ENCODE measurements at regions not wholly inside any gene's neighbourhood (a gene's known extent, or its start where the extent isn't known, plus 50 kb on each side); places are given as distances from the start of the nearest gene placed in this dataset.

DNA sequence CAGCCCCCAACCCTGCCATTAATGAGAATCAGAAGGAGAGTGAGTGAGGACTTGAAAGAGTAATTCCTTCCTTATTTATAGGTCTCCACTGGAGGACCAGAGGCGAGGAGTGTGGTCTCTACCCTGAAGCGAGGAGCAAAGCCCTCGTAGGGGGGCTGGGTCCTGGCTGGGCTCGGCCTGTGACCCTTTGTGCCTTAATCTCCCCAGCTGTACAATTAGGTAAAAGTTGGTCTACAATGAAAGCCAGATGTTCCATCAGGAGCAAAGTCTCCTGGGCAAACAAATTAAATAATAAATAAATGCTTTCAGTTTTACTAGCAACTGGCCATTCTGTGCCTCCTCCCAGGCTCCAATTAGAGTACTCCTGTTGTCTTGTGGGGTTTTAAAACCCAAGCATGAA is 523.5 kb upstream of the SALL1 start:
- POLR2A ChIA-PET, result no interaction called here
- no peaks in the 10 kb centered on the region for H3K9me3 ChIP-seq (ENCODE audit: control insufficient read depth, insufficient read depth, low read length)
- CTCF ChIA-PET, result interaction anchor here (0.5 kb wide), 1 partner anchor 87 kb away, joined by 10 read pairs; no protein-coding TSS in a partner anchor

DNA sequence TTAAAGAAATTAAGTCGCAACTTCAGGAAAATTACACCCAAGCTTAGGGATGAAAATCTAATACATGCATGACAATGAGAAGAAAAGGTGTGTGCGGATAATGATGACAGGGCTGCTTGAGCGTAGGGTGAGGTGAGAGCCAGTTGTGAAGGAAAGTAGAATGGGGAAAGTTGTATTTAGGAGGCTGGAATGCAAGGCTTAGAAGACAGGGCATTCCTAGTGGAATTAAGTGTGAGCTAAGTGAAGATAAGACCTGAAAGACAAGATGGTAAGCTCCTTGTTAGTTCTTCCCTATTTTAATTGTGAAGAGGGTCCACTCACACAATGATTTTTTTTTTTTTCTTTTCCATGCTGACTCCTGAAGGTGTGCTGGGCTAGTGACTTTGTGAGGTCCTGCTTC is 519.5 kb upstream of the SALL1 start:
- Histone ChIP-seq H3K27ac (ENCODE audit: low read depth, low read length) (no peak overlapping the region), H3K9me3 (ENCODE audit: control insufficient read depth, insufficient read depth, low read length) (no peaks in the 10 kb centered on the region), H3K27me3 (ENCODE audit: control insufficient read depth, insufficient read depth, low read length) (no peaks in the 10 kb centered on the region), H3K4me3 (ENCODE audit: low read depth, low read length) (no peak overlapping the region)
- DNase-seq (ENCODE audit: low read depth, low spot score), result no peak
- TF ChIP-seq, protein P1, sequence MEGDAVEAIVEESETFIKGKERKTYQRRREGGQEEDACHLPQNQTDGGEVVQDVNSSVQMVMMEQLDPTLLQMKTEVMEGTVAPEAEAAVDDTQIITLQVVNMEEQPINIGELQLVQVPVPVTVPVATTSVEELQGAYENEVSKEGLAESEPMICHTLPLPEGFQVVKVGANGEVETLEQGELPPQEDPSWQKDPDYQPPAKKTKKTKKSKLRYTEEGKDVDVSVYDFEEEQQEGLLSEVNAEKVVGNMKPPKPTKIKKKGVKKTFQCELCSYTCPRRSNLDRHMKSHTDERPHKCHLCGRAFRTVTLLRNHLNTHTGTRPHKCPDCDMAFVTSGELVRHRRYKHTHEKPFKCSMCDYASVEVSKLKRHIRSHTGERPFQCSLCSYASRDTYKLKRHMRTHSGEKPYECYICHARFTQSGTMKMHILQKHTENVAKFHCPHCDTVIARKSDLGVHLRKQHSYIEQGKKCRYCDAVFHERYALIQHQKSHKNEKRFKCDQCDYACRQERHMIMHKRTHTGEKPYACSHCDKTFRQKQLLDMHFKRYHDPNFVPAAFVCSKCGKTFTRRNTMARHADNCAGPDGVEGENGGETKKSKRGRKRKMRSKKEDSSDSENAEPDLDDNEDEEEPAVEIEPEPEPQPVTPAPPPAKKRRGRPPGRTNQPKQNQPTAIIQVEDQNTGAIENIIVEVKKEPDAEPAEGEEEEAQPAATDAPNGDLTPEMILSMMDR (IDR thresholded peaks at IDR 0.05; ENCODE audit: low read depth, low read length), result no peak
- ChIA-PET POLR2A (no interaction called here), CTCF (interaction anchor here (0.6 kb wide), 1 partner anchor 59 kb away, joined by 4 read pairs; no protein-coding TSS in a partner anchor)

More for the DNA sequence above, 523.5 kb upstream of the SALL1 start:
- Histone ChIP-seq H3K27me3 (ENCODE audit: control insufficient read depth, insufficient read depth, low read length) (no peaks in the 10 kb centered on the region), H3K27ac (ENCODE audit: low read depth, low read length) (no peak overlapping the region), H3K4me3 (ENCODE audit: low read depth, low read length) (no peak overlapping the region)
- no peak for DNase-seq (ENCODE audit: low read depth, low spot score)
- TF ChIP-seq, protein P1 (IDR thresholded peaks at IDR 0.05; ENCODE audit: low read depth, low read length), result no peak

DNA sequence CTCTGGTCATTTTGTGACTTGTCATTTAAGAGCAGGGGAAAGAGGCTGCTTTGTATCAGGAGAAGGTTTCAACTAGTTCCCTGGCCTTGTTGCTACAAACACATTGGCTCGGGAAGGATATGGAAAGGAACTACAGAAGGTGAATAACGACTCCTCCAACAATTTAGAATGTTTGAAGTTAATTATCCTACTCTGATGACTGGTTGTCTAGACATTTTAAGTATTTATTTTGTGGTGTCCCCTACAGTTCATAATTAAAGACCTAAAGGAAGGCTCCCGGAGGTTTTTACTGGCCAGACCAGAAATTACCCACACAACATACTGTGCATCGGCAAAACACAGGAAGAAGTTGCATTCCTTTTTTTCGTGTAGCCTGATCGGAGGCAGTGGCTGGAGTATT is 515.8 kb upstream of the SALL1 start:
- no peak overlapping the region for H3K27ac ChIP-seq (ENCODE audit: low read depth, low read length)
- H3K9me3 ChIP-seq (ENCODE audit: control insufficient read depth, insufficient read depth, low read length), result no peaks in the 10 kb centered on the region
- TF ChIP-seq, protein P1 (IDR thresholded peaks at IDR 0.05; ENCODE audit: low read depth, low read length), result no peak
- H3K4me3 ChIP-seq (ENCODE audit: low read depth, low read length), result no peak overlapping the region
- H3K27me3 ChIP-seq (ENCODE audit: control insufficient read depth, insufficient read depth, low read length), result no peaks in the 10 kb centered on the region
- POLR2A ChIA-PET, result no interaction called here
- CTCF ChIA-PET, result no interaction called here
- no peak for DNase-seq (ENCODE audit: low read depth, low spot score)

DNA sequence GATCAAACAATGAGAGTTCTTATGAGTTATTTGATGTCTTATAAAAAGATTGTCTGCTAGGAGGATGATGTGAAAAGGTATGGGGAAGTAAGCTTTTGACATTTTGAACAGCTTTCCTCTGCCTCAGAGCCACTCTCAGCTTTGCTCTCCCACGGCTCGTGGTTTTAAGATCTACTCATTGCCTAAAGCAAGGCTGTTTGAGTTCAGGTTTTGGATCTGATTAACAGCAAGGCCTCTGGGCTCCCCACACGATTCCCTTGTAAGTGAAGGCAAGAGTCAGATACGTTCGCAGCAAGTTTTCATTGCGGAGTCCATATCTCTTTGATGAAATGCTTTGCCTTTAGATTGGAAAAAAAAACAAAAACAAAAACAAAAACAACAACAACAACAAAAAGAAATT is 515.0 kb upstream of the SALL1 start:
- no peak for DNase-seq (ENCODE audit: low read depth, low spot score)
- POLR2A ChIA-PET, result no interaction called here

DNA sequence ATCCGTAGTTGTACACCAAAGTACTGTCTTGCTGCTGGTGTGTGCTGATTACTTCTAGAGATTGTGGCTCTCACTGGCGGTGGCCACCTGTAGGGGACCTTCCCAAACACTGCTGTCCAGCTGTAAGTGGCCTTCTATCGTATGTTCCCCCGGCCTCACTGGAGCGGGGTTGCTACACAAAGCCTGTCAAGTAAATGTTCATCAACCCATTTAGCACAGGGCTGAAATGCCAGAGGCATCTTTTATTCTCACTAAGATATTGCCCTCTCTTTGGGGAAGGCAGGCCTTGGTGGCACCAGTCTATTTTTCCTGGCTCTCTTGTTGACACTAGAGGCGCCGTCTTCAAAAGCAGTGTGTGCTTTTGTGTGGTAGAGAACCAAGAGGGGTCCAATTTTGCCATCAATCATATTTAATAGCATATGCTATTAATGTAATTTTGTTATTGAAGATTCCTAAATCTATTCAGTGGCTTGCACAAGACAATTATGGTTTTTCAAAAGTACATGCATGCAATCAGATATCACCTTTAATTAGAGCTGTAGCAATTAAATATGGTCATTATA is 514.4 kb upstream of the SALL1 start:
- Histone ChIP-seq H3K27ac (ENCODE audit: low read depth, low read length) (no peak overlapping the region), H3K9me3 (ENCODE audit: control insufficient read depth, insufficient read depth, low read length) (no peaks in the 10 kb centered on the region), H3K27me3 (ENCODE audit: control insufficient read depth, insufficient read depth, low read length) (no peaks in the 10 kb centered on the region), H3K4me3 (ENCODE audit: low read depth, low read length) (no peak overlapping the region)
- ChIA-PET POLR2A (no interaction called here), CTCF (no interaction called here)
- DNase-seq (ENCODE audit: low read depth, low spot score), result no peak
- TF ChIP-seq, protein P1 (IDR thresholded peaks at IDR 0.05; ENCODE audit: low read depth, low read length), result no peak

More for the DNA sequence above, 515.0 kb upstream of the SALL1 start:
- TF ChIP-seq, protein P1 (IDR thresholded peaks at IDR 0.05; ENCODE audit: low read depth, low read length), result no peak
- no peak overlapping the region for H3K4me3 ChIP-seq (ENCODE audit: low read depth, low read length)
- no peaks in the 10 kb centered on the region for H3K9me3 ChIP-seq (ENCODE audit: control insufficient read depth, insufficient read depth, low read length)
- H3K27ac ChIP-seq (ENCODE audit: low read depth, low read length), result no peak overlapping the region
- no peaks in the 10 kb centered on the region for H3K27me3 ChIP-seq (ENCODE audit: control insufficient read depth, insufficient read depth, low read length)
- CTCF ChIA-PET, result no interaction called here
